ACC112 (cell line): ENCODE measurements at regions not wholly inside any gene's neighbourhood (a gene's known extent, or its start where the extent isn't known, plus 50 kb on each side); places are given as distances from the start of the nearest gene placed in this dataset.

Source experiments
- H2AFZ ChIP-seq: fragments of 200-600 bp; sonication (generic); one replicate; pipeline ENCODE4 v1.6.0; 2017; ENCODE audit warnings: antibody characterized with exemption, low read length; ENCODE audit not compliant: unreplicated experiment
- H3K27ac ChIP-seq: fragments of 200-600 bp; sonication (generic); 2 replicates; pipeline ENCODE4 v1.5.1; 2014; ENCODE audit warnings: low read depth, mild to moderate bottlenecking, antibody characterized with exemption, low read length, moderate library complexity
- H3K27me3 ChIP-seq: fragments of 200-600 bp; sonication (generic); 2 replicates; pipeline ENCODE4 v1.6.1; 2014; ENCODE audit warnings: mild to moderate bottlenecking, antibody characterized with exemption, low read length, moderate library complexity, mixed read lengths; ENCODE audit not compliant: insufficient read depth
- H3K36me3 ChIP-seq: fragments of 200-600 bp; sonication (generic); 2 replicates; pipeline ENCODE4 v1.6.1; 2016; ENCODE audit warnings: mild to moderate bottlenecking, antibody characterized with exemption, low read length, moderate library complexity, mixed read lengths; ENCODE audit not compliant: insufficient read depth
- H3K4me1 ChIP-seq: fragments of 200-600 bp; sonication (generic); one replicate; pipeline ENCODE4 v1.6.1; 2016; ENCODE audit warnings: low read length, mixed read lengths; ENCODE audit not compliant: insufficient read depth, unreplicated experiment, control insufficient read depth
- H3K4me3 ChIP-seq: fragments of 200-600 bp; sonication (generic); 2 replicates; pipeline ENCODE4 v1.5.1; 2014; ENCODE audit warnings: mild to moderate bottlenecking, low read depth, low read length
- H3K79me2 ChIP-seq: fragments of 200-600 bp; sonication (generic); one replicate; pipeline ENCODE4 v1.6.0; 2016; ENCODE audit warnings: low read length; ENCODE audit not compliant: control insufficient read depth, unreplicated experiment, insufficient read depth

- Histone ChIP-seq H2AFZ (no peak overlapping the region), H3K27me3 (no peaks in the 10 kb centered on the region), H3K79me2 (no peaks in the 10 kb centered on the region), H3K27ac (peak overlapping the region; percentile 39; the same call in 1 of the 2 replicates), H3K36me3 (no peaks in the 10 kb centered on the region), H3K4me1 (peaks cover 28% of the 10 kb centered on the region), H3K4me3 (no peak overlapping the region)
These were observed 285.9 kb upstream of the ARSJ start for GRCh38 chr4:114265342-114265741.

DNA sequence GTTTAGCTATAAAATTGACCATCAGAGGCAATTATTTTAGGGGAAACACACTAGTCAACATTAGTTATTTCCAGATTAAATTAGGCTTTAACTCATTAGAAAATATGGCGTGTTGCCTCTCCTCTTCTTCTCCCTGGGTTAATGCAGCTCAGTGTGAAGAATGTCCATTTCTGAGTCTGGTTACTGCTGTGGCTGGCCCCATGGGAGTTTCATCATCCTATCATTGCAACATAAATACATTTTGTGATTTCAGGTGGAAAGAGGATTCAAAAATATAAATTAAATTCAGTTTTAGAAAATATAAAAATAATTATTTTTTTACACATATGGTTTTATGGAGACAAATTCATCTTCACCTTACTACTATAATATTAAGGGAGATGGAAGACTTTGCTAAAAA lies 288.5 kb upstream of the ARSJ start:
- no peak overlapping the region for H2AFZ ChIP-seq
- H3K4me1 ChIP-seq = peaks cover 50% of the 10 kb centered on the region
- no peaks in the 10 kb centered on the region for H3K36me3 ChIP-seq
- no peaks in the 10 kb centered on the region for H3K79me2 ChIP-seq
- no peak overlapping the region for H3K4me3 ChIP-seq
- no peak overlapping the region for H3K27ac ChIP-seq
- no peaks in the 10 kb centered on the region for H3K27me3 ChIP-seq

DNA sequence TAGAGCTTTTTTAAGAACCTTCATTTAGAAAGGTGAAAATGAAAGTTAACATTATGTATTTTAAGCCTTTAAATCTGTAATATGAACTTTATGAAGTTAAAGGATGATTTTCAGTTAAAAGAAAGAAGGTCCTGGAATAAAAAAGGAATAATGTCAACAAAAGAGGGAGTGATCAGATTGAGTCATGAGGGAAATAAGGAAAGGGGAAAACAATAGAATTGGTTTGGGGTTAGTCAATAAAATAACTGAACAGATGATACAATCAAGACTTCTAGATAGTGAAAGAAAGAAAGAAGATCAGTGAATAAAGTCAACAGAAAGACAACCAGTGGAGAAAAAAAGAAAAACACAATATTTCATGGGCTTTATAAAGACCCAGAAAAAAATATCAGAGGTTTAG lies 291.6 kb upstream of the ARSJ start:
- no peaks in the 10 kb centered on the region for H3K79me2 ChIP-seq
- H3K27ac ChIP-seq = peak overlapping the region; percentile 91
- H2AFZ ChIP-seq = peak overlapping the region; percentile 84
- H3K4me1 ChIP-seq = peaks cover 33% of the 10 kb centered on the region
- H3K36me3 ChIP-seq = no peaks in the 10 kb centered on the region
- H3K4me3 ChIP-seq = peak overlapping the region; percentile 54; the same call in 1 of the 2 replicates
- no peaks in the 10 kb centered on the region for H3K27me3 ChIP-seq

DNA sequence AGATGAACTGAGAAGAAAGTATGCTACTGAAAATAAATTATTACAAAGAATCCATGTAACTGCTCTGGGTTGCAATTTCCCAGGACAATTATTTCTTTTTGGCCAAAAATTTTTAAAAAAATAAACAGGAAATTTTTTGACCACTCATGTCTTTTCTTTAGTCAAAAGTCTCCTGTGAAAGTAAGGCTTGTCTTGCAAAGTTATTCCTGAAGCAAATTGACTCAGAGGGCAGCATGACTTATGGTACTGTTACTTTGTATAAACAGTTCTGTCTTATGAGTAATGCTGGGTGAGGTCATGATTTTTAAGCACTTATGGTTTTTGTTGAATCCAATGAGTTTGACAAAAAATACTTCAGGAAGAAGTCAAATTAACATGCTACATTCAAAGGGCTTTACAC lies 292.8 kb upstream of the ARSJ start:
- Histone ChIP-seq H3K4me3 (peak overlapping the region; percentile 48), H3K79me2 (no peaks in the 10 kb centered on the region), H3K27me3 (no peaks in the 10 kb centered on the region), H3K4me1 (peaks cover 33% of the 10 kb centered on the region), H2AFZ (peak overlapping the region; percentile 91), H3K27ac (peak overlapping the region; percentile 91), H3K36me3 (no peaks in the 10 kb centered on the region)

GRCh38 chr4:114273238-114273637 lies 293.8 kb upstream of the ARSJ start:
- Histone ChIP-seq H3K27me3 (no peaks in the 10 kb centered on the region), H3K4me1 (peaks cover 33% of the 10 kb centered on the region), H3K4me3 (no peak overlapping the region), H3K36me3 (no peaks in the 10 kb centered on the region), H3K79me2 (no peaks in the 10 kb centered on the region), H3K27ac (0 out of 2 replicates have a peak overlapping the region, but pooled peaks have one; percentile 9), H2AFZ (peak overlapping the region; percentile 58)

GRCh38 chr4:114277690-114278089 lies 298.2 kb upstream of the ARSJ start:
- no peak overlapping the region; the same call in 1 of the 2 replicates for H3K27ac ChIP-seq
- no peaks in the 10 kb centered on the region for H3K36me3 ChIP-seq
- H3K4me3 ChIP-seq = no peak overlapping the region
- H3K79me2 ChIP-seq = no peaks in the 10 kb centered on the region
- no peak overlapping the region for H2AFZ ChIP-seq
- H3K27me3 ChIP-seq = no peaks in the 10 kb centered on the region
- peaks cover 18% of the 10 kb centered on the region for H3K4me1 ChIP-seq

GRCh38 chr4:114279066-114279465 lies 299.6 kb upstream of the ARSJ start:
- Histone ChIP-seq H3K79me2 (no peaks in the 10 kb centered on the region), H3K36me3 (no peaks in the 10 kb centered on the region), H2AFZ (no peak overlapping the region), H3K27ac (no peak overlapping the region), H3K4me1 (peaks cover 9% of the 10 kb centered on the region), H3K4me3 (no peak overlapping the region), H3K27me3 (no peaks in the 10 kb centered on the region)

DNA sequence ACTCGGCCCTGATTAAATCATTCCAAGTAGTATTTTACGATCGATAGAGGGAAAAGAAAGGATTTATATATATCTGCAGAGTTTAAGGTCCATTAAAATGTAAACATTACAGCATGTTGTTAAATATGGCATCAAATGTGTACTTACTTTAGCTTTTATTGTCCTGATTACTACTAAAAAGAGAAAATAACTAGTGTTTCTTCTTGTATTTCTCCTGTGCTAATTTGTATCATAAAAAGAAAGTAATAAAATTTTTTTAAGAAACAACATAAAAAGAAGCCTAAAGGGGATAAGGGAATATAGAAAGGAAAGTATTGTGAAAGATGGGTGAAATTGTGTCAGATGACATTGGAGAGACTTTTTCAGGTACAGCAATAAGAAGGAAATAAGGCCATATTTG lies 300.3 kb upstream of the ARSJ start:
- no peak overlapping the region for H2AFZ ChIP-seq
- no peaks in the 10 kb centered on the region for H3K36me3 ChIP-seq
- no peaks in the 10 kb centered on the region for H3K27me3 ChIP-seq
- H3K4me1 ChIP-seq = peaks cover 9% of the 10 kb centered on the region
- no peak overlapping the region for H3K4me3 ChIP-seq
- H3K27ac ChIP-seq = no peak overlapping the region
- no peaks in the 10 kb centered on the region for H3K79me2 ChIP-seq

- no peak overlapping the region for H3K4me3 ChIP-seq
- peaks cover 9% of the 10 kb centered on the region for H3K4me1 ChIP-seq
- no peak overlapping the region; the same call in 1 of the 2 replicates for H3K27ac ChIP-seq
- H2AFZ ChIP-seq = no peak overlapping the region
- no peaks in the 10 kb centered on the region for H3K36me3 ChIP-seq
- no peaks in the 10 kb centered on the region for H3K27me3 ChIP-seq
- no peaks in the 10 kb centered on the region for H3K79me2 ChIP-seq
These were observed 301.2 kb upstream of the ARSJ start for GRCh38 chr4:114280645-114281044.

DNA sequence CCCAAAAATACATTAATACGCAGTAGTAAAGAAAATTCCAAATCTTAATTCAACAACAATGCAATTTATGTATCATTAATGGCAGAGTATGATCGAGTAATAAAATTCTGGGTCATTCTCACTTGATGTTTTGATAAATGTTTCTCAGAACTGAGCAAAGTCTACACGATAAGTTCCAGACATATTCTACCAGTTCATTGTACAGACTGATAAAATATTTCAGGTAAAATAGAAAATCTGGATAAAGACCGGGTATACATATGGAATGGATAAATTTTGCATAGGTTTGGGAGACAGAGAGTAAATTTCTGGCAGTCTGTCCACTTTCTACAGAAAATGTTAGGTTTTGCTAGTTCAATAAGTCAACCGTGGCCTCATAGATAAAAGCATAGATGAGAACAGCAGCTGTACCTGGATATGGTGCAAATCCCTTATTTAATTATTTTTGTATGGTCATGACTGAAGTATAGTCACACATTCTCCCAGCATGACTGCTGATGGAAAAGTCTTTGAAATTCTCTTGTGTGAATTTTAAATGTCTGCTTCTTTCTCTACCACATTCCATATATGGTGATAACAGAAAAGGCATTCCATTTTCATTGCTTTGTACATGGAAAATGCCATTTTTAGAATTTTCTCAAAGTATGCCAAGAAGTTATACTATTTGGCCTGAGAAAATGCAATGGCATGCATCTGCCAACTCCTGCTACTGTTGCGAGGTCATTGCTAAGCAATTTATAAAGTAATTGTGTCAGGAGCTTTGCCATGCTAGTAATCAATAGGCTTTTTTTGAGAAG lies 301.9 kb upstream of the ARSJ start:
- no peak overlapping the region for H2AFZ ChIP-seq
- H3K4me3 ChIP-seq = no peak overlapping the region
- H3K4me1 ChIP-seq = peaks cover 12% of the 10 kb centered on the region
- no peaks in the 10 kb centered on the region for H3K79me2 ChIP-seq
- peak overlapping the region; percentile 57 for H3K27ac ChIP-seq
- H3K27me3 ChIP-seq = no peaks in the 10 kb centered on the region
- H3K36me3 ChIP-seq = no peaks in the 10 kb centered on the region

- Histone ChIP-seq H3K27ac (no peak overlapping the region), H2AFZ (no peak overlapping the region)
These were observed 303.5 kb upstream of the ARSJ start for GRCh38 chr4:114282937-114283336.

More at GRCh38 chr4:114282937-114283336, 303.5 kb upstream of the ARSJ start:
- H3K27me3 ChIP-seq = no peaks in the 10 kb centered on the region
- H3K79me2 ChIP-seq = no peaks in the 10 kb centered on the region
- H3K36me3 ChIP-seq = no peaks in the 10 kb centered on the region
- H3K4me1 ChIP-seq = peaks cover 16% of the 10 kb centered on the region
- H3K4me3 ChIP-seq = no peak overlapping the region
